Activated CD8-positive, alpha-beta memory T cell treated with anti-CD3 and anti-CD28 coated beads, Interleukin-2, amount 50 U/mL, for 24 hours (primary cell): ENCODE measurements at regions not wholly inside any gene's neighbourhood (a gene's known extent, or its start where the extent isn't known, plus 50 kb on each side); places are given as distances from the start of the nearest gene placed in this dataset.

Source experiments
- DNase-seq: peaks from one replicate; pipeline ENCODE4 v3.0.0-alpha.2; 2020; ENCODE audit errors: extremely low read depth

DNA sequence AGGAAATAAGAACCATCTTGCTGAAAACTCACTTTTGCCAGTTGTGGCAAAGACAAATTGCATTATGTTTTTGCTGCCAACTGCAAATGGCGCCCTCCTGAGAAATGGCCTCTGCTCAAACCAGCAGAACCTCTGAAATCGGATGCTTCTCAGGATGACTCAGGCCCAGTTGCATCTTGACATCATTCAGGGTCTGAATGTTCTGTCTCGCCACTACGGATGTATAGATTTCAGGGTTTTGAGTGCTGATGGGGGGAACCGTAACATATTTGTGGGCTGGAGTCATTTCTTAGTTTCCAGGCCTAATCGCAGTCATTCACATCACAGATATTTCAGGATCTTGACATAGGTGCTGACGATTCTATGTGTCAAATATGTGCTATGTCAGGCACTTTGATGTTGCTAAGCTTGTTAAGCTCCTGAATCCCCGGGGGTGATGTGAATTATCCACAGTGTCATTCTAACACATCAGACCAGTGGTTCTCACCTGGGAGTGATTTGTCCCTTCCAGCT lies 207.1 kb downstream of the NFATC2 start:
- DNase-seq = no peak

GRCh38 chr20:51334609-51335008 lies 207.9 kb downstream of the NFATC2 start:
- DNase-seq = no peak

- DNase-seq = no peak
Observed at GRCh38 chr20:51333971-51334370, 208.5 kb downstream of the NFATC2 start.

GRCh38 chr20:51333446-51333845 lies 209.1 kb downstream of the NFATC2 start:
- no peak for DNase-seq

DNA sequence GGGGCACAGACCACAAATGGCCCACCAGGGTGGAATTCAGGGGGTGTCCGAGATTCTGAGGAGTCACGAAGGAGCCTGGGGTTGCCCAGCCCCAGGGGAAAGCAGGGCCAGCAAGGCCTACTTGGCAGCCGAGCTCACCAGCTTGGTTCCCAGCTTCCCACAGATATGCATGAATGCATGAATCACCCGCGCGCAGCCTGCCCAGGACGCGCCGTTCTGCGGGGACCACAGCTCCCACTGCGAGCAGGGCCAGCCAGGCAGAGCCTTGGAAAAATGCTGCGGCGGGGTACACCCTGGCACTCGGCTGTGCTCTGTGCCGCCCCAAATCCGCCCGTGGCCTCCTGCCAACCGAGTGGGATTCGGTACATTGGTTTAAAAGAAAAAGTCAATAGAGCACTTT lies 211.0 kb downstream of the NFATC2 start:
- DNase-seq = no peak

- DNase-seq = no peak
Observed at GRCh38 chr20:51329845-51330244, 212.7 kb downstream of the NFATC2 start.

DNA sequence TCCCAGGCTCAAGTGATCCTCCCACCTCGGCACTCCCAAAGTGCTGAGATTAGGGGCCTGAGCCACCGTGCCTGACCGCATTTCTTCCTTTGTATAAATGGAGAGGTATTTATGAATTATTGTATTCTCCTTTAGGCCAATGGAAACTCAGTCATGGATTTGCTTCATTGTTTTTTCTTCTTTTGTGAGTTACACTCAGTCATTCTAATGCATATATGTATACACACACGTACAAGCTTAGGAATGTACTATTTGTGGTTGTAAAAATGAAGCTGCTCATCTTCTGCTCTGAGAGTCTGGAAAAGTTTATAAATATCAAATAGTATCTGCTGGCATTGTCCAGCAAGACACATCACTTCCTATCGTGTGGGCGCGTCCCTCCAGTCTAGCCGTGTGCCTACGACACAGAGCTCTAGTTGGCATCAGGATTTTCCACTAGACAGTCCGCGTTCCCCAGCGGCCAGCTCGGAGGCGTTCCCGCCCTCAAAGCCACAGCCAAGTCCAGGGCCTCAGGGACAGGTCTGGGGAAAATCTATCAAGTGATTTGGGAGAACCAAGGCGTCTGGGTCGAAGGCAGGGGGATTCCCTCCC lies 215.2 kb downstream of the NFATC2 start:
- no peak for DNase-seq

DNA sequence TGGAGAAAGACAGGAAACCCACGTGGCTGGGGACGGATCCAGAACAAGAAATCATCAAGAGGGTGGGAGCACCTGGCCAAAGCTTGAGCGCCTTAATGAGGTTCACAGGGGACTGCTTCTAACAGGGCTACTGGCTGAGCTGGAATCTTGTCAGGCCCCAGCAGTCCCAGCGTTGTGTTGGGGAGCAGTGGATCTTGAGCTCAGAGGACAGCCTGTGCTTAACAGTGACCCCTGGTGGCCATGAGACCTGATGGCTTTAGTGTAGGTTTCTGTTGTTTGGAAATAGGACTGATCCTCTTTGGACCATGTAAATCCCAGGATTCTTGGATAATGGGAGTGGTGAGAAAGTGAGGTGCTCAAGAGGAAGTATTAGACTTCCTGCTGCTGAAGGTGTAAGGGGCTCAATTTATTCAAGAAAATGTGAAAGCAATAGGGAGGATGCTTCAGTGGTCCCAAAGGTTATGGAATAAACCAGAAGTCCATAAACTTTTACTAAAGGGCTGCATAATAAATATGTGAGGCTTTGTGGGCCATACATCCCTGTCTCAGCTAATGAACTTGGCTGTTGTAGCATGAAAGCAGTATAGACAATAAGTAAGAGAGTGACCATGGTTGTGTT lies 216.2 kb downstream of the NFATC2 start:
- DNase-seq = no peak

GRCh38 chr20:51322164-51322707 lies 220.3 kb downstream of the NFATC2 start:
- DNase-seq = no peak

DNA sequence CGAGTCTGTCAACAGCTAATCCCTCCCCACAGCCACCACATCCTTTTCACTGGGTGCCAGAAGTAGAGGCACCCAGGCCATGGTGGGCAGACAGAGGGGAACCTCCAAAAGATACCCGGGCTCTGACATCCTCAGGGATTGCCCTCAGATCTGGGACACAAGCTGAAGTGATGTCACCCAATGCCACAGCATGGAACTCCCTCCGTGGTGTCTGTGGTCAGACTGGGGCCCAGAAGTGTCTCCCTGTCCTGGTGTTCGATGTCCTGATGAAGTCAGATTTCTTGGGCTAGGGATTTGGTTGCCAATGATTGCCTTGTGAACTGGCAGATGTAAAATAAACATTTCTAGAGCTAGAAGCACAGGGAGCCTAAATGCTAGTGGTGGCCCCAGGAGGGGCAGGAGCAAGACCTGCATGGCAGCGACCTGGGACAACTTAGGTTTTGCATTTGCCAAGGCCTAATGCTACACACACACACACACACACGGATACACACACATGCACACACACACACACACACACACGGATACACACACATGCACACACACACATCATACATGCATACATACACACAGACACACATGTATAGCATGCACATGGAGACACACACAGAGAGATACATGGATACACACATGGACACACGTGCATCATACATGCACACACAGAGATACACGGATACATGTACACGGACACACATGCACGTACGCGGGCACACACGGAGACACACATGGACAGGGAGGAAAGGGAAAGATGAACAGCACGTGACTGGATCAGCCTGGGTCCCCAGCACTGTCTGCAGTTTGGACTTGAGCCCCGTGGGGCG lies 221.0 kb downstream of the NFATC2 start:
- no peak for DNase-seq

DNA sequence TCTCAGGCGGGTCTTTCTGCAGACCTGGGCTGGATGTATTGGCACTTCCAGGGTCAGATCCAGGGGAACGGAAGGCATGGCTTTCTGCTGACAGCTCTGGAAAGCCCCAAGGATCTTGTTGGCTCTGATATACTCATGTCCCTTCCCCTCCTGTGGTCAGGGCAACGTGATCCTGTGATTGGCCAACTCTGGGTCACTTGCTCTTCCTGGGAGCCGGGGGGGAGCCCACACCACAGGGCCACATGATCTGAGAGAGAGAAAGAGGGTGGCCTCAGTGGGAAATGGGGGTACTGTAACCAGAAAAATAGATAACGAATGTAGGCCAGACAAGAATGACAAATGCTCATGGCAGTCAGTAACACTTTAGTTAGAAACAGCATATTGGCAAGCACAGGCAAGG lies 223.0 kb downstream of the NFATC2 start:
- DNase-seq = no peak

DNA sequence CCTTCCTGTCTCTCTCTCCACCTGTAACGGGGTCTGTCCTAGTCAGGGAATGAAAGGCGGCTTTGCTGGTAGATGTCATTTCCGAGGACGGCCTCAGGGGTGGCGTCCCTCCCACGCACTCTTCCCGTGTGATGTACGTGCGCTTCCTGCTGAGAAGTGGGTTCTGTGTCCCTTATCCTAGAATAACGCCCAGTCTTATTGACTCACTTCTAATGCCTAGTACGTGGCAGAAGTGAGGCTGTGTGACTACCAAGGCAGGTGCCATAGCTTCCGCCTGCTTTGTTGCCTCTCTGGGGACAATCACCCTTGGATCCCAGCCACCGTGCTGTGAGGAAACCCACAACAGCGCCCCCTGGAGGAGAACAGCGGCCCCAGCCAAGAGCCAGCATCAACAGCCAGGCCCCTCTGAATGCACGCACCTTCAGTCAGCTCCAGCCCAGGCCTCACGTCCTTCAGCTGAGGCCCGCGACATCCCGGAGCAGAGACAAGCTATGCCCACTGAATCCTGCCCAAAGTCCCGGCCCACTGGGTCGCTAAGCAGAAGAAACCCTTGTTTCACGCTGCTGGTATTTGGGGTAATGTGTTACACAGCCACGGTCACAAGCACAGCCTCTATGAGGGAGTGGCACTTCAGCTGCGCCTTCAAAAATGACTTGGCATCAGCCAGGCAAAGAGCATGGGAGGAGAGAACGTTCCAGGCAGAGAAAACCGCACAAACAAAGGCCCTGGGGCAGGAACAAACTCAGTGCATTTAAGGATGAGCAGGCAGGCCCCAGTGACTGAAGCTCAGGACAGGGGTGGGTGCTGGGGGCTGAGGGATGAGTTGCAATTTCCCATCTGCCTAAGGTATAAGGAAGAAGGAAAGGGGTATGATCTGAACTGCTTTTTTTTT lies 224.2 kb downstream of the NFATC2 start:
- peak; percentile 14 for DNase-seq

DNA sequence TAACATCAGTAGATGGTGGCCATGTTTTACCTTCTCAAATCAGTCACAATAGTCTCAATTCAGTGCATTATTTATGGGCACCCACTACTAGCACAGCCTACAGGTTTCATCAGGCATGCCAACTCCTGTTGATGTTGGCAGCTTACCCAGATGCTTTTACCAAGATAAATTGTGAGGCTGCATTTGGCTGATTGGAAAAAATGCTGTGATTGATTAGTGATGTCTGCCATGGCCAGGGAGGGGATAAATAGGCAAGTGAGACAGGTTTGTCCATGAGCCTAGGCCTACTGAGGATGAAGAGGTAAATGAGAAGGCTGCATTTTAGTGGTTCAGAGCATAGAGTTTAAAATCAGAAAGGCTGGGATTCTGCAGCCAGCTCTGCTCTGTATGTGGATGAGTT lies 227.1 kb downstream of the NFATC2 start:
- DNase-seq = no peak

GRCh38 chr20:51313358-51313827 lies 229.1 kb downstream of the NFATC2 start:
- DNase-seq = no peak

DNA sequence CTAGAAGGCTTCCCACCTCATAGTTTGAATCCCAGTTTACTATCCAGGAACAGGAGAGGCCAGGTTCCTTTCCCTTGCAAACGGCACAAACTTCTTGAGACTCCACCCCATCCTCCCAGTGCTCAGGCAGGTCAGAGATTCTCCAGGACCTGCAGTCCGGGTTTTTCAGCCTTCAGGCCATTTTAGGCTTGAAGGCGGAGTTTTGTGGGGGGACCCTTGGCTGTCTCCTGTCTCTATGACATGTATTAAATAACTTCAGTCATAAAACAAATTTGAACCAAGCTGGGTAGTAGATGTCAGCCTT lies 230.1 kb downstream of the NFATC2 start:
- DNase-seq = no peak

DNA sequence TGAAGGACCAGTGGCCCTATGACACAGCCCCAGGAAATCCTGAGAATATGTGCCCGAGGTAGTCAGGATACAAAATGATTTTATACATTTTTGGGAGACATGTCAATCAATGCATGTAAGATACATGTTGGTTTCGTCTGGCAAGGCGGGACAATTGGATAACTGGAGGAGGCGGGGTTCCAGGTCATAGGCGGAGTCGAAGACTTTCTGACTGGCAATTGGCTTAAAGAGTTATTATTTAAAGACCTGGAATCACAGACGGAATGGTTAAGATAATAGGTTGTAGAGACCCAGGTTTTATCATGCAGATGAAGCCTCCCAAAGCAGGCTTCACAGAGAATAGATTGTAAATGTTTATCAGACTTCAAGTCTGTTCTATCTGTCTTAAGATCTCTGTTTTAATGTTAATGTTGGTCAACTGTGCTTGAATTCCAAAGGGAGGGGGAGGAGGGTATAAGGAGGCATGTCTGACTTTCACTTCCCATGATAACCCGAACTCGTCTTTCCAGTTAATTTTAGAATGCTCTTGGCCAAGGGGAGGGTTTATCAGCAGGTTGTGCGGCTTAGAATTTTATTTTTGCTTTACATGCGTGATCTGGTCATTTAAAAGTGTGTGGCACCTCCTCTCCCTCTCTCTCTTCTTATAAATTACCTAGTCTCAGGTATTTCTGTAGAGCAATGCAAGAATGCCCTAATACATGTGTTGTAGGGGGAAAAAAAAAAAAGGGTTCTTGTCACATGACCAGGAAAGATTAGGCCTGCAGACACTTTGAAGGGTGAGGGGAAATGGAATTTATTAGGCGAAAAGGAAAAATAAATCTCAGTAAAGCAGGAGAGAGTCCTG lies 230.7 kb downstream of the NFATC2 start:
- no peak for DNase-seq

GRCh38 chr20:51310216-51310615 lies 232.3 kb downstream of the NFATC2 start:
- no peak for DNase-seq

- no peak for DNase-seq
Observed at GRCh38 chr20:51309128-51309527, 233.4 kb downstream of the NFATC2 start.

DNA sequence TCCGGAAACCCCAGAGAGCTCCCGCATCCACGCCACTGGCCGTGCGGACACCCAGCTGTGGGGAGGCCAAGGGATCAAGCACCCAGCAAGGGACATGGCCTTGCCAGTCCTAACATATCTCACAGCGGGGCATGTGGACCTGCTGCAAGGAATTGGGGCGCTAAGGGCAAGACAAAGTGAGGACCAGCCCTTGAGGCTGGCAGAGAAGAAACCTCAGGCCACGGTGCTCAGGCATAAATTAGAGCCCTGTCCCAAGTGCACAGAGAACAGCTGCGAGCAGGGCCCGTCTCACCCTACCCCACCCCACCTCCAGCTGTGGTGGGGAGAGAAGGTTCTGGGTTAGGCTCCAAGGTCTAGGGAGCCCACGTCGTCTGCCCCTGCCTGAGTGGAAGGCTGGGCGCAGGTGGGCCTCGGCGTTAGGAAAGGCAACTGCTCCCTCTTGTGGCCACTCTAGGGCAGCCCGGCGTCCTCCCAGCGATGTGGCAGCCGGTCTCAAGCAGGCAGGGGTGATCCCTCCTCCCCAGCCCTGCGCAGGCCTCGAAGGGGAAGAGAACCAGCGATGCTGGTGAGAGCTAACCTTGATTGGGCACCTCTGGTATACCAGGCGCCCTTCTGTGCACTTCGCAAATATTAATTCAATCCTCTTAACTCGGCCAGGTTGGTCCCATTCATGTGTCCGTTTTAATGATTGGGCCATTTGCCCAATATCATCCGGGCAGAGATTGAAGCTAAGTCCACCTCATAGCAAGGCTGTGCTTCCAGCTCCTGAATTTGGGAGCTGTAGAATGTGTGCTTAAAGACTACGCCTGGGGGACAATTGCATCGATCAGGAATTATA lies 235.8 kb downstream of the NFATC2 start:
- DNase-seq = peak; percentile 38

DNA sequence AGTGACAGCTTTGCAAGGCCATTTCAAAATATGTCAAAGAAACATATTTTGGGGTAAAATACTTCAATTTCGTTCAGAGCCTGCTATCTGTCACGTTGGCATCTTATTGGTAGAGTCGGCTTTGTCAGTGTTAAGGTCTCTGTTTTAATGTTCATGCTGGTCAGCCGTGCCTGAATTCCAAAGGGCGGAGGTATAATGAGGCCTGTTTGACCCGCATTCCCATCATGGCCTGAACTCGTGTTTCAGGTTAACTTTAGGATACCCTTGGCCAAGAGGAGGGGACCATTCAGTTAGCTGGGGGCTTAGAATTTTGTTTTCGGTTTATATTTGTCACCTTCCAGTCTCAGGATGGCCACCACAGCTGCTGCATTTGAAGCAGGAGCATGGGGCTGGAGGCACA lies 236.4 kb downstream of the NFATC2 start:
- no peak for DNase-seq
